HG03159 (cell line): ENCODE measurements at regions not wholly inside any gene's neighbourhood (a gene's known extent, or its start where the extent isn't known, plus 50 kb on each side); places are given as distances from the start of the nearest gene placed in this dataset.

ENCODE experiments used
- ATAC-seq: cut with Tn5 transposase; IDR thresholded peaks from one replicate; pipeline ENCODE4 v1.9.1; 2021; ENCODE audit warnings: mild to moderate bottlenecking, moderate library complexity; ENCODE audit not compliant: unreplicated experiment

DNA sequence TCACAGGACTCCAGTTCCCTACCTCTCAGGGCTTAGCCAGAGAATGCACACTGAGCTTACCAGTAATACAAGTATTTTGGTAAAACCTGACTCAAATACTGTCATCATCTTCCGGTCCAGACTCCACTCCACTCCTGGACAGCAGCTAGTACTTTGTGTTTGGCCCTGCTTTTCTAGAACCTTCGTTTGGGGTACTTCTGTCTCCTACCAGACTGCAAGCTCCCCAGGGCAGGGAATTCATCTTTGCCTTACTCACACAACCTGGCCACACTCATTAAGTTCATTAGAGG, 108.9 kb upstream of the CDC42EP3 start:
- no peak for ATAC-seq

GRCh38 chr2:37781028-37781427, 109.6 kb upstream of the CDC42EP3 start:
- no peak for ATAC-seq

DNA sequence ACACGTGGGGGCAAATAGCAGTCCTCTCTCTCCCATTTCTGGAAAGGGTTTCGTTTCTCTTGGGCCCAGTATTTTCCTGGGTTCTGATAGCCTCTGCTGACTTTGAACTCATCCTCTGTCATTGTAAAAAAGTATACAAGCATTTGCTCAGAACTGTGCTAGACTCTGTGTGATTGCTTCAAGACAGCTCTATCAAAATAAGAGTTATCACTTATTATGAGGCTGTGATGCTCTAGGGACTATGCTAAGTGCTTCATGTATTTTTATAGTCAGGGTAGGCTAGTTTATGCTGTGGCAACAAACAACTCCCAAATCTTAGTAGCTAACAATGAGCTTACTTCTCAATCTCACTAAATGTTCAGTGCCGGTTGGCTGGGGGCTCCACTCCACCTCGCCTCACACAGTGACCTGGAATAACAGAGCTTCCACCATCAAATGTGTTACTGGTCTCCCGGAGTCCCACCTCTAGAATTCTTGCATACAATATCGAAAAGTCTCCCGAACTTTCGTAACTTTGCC, 110.8 kb upstream of the CDC42EP3 start:
- no peak for ATAC-seq

DNA sequence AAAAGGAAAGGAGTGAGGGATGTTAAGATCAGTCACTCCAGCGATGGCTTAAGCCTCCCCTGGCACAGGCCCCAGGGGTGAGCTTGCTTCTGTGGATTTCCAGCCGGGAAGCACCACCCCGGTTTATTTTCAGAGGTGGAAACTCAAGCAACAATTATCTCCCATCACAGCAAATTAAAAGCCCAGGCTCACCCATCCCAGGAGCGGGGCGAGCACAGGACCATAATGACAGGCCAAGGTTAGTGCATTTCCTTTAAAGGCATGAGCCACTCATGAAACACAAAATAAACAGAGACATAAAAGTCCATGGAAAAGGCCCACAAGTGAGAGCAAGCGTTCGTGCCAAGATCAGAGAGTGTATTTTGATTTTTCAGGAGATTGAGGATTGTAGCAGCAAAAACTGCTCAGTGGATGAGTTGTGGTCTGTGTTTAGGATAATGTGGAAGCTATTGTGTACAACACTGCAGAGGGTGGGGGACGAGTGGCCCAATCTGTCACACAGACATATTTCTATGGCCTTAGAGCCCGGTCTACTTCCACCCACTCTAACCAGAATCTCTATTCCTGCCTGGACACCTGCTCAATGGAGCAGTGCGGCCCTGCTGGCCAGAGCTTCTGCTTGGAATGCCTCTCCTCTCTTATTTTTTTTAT, 111.4 kb upstream of the CDC42EP3 start:
- no peak for ATAC-seq

DNA sequence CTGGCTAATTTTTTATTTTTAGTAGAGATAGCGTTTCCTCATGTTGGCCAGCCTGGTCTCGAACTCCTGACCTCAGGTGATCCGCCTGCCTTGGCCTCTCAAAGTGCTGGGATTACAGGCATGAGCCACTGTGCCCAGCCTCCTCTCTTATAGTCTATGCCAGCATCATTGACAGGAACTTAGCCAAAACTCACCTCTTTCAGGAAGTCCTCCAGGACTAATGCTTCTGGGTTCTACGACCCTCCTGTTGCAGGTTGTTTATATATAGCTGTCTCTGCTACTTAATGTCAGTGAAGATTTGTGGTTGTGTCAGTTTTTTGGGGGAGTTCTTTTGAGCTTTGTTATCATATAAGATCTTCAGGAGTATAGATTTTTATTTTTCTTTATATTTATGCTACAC, 112.1 kb upstream of the CDC42EP3 start:
- ATAC-seq, result no peak

DNA sequence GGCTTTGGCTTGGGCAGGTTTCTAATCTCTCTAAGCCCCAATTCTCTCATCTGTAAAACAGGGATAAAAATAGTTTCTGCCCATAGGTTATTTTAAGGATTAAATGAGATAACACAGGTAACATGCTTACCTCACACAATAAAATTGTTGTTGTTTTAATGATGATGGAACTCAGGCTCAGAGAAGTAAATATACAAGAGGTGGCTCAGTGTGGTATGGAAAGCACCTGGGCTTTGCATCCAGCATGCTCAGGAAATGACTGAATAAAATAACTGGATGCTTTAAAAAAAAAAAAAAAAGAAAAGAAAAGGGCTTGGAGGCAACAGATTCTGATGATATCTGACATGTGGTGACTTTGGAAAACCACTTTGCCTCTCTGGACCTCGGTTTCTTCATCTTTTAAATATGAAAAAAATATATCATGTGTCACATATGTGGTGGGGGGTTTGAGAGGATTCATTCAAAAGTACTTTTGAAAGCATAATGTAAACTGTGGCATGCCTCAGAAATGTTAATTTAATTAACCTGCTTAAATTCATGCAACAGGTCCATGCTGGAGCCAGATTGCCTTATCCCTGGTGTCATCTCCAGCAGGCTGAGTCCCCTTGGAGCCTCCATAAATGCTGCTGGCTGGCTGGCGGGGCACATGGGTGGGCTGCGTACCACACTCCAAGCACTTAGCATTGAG, 112.8 kb upstream of the CDC42EP3 start:
- no peak for ATAC-seq

GRCh38 chr2:37784759-37785149, 113.3 kb upstream of the CDC42EP3 start:
- ATAC-seq, result no peak

GRCh38 chr2:37786191-37786698, 114.8 kb upstream of the CDC42EP3 start:
- no peak for ATAC-seq

GRCh38 chr2:37786854-37787253, 115.4 kb upstream of the CDC42EP3 start:
- no peak for ATAC-seq

DNA sequence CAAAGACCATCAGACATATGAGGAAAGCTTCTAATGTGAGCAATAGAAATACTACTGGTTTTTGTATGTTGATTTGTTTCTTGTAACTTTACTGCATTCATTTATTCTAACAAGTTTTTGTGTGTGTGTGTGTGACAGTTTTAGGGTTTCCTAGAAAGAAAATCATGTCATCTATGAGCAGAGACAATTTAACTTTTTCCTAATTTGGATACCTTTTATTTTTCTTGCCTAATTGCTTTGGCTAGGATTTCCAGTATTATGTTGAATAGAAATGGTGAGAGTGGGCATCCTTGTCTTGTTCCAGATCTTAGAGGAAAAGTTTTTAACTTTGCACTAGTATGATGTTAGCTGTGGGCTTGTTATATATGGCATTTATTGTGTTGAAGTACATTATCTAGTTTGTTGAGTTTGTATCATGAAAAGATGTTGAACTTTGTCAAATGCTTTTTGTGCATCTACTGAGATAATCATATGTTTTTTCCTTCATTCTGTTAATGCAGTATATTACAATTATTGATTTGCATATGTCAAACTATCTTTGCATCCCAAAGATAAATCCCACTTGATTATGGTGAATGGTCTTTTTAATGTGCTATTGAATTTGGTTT, 117.3 kb upstream of the CDC42EP3 start:
- ATAC-seq, result no peak

GRCh38 chr2:37790019-37790418, 118.6 kb upstream of the CDC42EP3 start:
- no peak for ATAC-seq

GRCh38 chr2:37790462-37790861, 119.0 kb upstream of the CDC42EP3 start:
- ATAC-seq, result no peak

- ATAC-seq, result no peak
These were observed 120.9 kb upstream of the CDC42EP3 start for GRCh38 chr2:37792366-37792765.

- ATAC-seq, result no peak
These were observed 121.6 kb upstream of the CDC42EP3 start for GRCh38 chr2:37793004-37793403.

DNA sequence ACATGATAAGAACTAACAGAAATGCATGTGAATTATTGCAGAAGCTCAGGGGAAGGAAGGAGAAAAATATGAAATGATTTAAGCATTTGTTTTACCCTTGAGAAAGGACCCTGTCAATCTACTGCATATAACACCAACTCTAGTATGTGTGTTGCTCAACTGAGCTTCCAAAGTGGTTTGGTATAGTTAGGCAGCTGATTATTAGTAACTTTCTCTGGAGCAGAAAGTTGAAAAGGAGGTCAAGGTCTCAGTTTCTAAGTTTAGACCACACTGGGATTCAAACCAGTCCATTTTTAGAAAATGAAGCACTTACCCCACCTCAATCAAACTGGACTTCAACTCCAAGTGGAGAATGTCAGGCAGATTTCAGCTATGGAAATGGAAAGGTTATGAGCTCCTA, 123.3 kb upstream of the CDC42EP3 start:
- no peak for ATAC-seq

DNA sequence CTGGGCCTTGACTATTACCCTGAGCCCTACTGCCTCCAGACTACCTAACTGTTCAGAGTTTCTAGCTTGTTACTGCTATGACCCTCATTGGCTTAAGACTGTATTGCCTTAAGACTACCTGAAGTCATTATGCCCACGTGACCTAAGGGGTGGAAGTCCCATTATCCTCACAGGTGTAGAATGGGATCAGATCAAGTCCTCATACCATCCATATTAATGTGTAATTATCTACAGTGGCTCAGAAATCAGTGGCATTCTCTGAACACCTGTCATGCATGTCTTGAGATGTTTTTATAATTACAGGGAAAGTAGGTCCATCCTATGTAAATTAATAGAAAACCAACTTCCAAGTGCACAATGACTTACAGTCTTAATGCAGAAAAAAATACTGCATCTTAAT, 124.0 kb upstream of the CDC42EP3 start:
- ATAC-seq, result no peak

- no peak for ATAC-seq
These were observed 124.5 kb upstream of the CDC42EP3 start for GRCh38 chr2:37795938-37796337.

- no peak for ATAC-seq
These were observed 125.0 kb upstream of the CDC42EP3 start for GRCh38 chr2:37796481-37796880.

DNA sequence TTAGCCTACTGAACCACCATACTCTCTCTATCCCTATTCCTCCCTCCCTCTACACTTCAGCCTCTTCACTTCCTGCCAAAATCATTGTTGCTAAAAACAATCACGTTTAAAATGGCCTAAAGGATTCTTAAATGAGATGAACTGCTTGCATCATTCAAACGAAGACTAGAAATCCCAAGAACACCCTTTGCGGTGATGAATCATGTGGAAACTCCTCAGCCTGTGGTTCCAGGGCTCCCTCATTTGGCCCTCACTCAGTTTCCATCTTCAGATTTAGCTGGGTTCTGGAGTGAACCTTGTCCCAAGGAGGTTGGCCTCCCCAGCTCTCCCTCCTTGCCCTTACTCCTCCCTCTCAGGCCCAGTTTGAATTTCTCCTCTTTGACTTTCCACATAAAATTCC, 125.6 kb upstream of the CDC42EP3 start:
- ATAC-seq, result no peak

DNA sequence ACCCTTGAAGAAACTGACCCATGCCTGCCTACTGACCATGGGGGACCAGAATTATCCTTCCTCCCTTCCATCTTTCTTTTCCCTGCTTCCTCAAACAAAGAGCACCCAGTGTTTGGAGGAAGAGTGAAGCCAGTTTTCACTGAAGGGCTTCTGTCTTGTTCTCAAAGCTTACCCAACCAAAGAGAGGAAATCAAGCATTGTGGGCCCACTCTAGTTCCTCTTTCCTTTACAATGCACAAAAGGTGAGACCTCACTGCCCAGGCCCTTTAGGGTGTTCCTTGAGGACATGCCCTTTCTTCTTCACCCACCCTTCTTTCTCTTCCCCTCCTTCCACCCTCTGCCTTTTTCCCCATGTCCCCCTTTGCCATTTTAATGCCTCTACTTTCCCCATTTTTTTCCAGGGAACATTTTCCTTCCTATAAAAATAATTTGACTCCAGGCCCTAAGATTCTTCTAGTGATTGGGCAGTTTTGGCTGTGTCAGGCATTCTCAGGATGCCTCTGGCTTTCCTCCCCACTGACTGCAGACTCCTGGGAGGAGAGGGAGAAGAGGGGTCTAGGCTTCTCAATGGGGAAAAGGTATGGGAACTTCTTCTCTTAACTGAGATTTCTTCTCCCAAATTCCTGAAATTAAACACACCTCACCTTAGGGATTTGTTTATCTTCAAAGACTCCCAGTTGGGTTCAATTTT, 126.6 kb upstream of the RMDN2 start:
- ATAC-seq, result no peak

GRCh38 chr2:37800176-37800858, 124.8 kb upstream of the RMDN2 start:
- no peak for ATAC-seq
